ENCODE measurements at regions not wholly inside any gene's neighbourhood (a gene's known extent, or its start where the extent isn't known, plus 50 kb on each side); places are given as distances from the start of the nearest gene placed in this dataset.

- TF ChIP-seq CTCF (IDR thresholded peaks at IDR 0.05; ENCODE audit: low read depth, low read length, poor library complexity, severe bottlenecking) (no peak), EZH2phosphoT487 (IDR thresholded peaks at IDR 0.05; ENCODE audit: borderline replicate concordance, low read length) (no peak)
These were observed 890.0 kb upstream of the CDH8 start for GRCh38 chr16:62926121-62926801.

GRCh38 chr16:62921904-62922303 lies 885.7 kb upstream of the CDH8 start:
- no peaks in the 10 kb centered on the region for H3K4me1 ChIP-seq (ENCODE audit: control insufficient read depth, low read length)
- no peaks in the 10 kb centered on the region for H3K27me3 ChIP-seq (ENCODE audit: control insufficient read depth, low read length)
- no peaks in the 10 kb centered on the region for H3K36me3 ChIP-seq (ENCODE audit: control insufficient read depth, low read length)
- H3K4me3 ChIP-seq (ENCODE audit: low read length), result no peak overlapping the region
- H3K27ac ChIP-seq (ENCODE audit: low read depth, low read length), result no peak overlapping the region
- no peaks in the 10 kb centered on the region for H3K9me3 ChIP-seq (ENCODE audit: control insufficient read depth, insufficient read depth, low read length)
- no peaks in the 10 kb centered on the region for H3K9me2 ChIP-seq (replicated peaks; ENCODE audit: control insufficient read depth, low read length)
- no peak for TF ChIP-seq CTCF (IDR thresholded peaks at IDR 0.05; ENCODE audit: low read depth, low read length, poor library complexity, severe bottlenecking)
- TF ChIP-seq EZH2phosphoT487 (IDR thresholded peaks at IDR 0.05; ENCODE audit: borderline replicate concordance, low read length), result no peak
- H3K4me2 ChIP-seq (ENCODE audit: low read length), result no peak overlapping the region
- H4K20me1 ChIP-seq (ENCODE audit: control insufficient read depth, insufficient read depth, low read depth, low read length), result no peaks in the 10 kb centered on the region
- no peaks in the 10 kb centered on the region for H3F3A ChIP-seq (ENCODE audit: control insufficient read depth, insufficient read depth)
- no peaks in the 10 kb centered on the region for H3K79me2 ChIP-seq (ENCODE audit: control insufficient read depth, low read length)

More at GRCh38 chr16:62926121-62926801, 890.0 kb upstream of the CDH8 start:
- Histone ChIP-seq H3K36me3 (ENCODE audit: control insufficient read depth, low read length) (no peaks in the 10 kb centered on the region), H4K20me1 (ENCODE audit: control insufficient read depth, insufficient read depth, low read depth, low read length) (no peaks in the 10 kb centered on the region), H3K9me2 (replicated peaks; ENCODE audit: control insufficient read depth, low read length) (no peaks in the 10 kb centered on the region), H3K4me1 (ENCODE audit: control insufficient read depth, low read length) (no peaks in the 10 kb centered on the region), H3K4me2 (ENCODE audit: low read length) (no peak overlapping the region), H3K4me3 (ENCODE audit: low read length) (no peak overlapping the region), H3K27me3 (ENCODE audit: control insufficient read depth, low read length) (no peaks in the 10 kb centered on the region), H3F3A (ENCODE audit: control insufficient read depth, insufficient read depth) (no peaks in the 10 kb centered on the region), H3K27ac (ENCODE audit: low read depth, low read length) (no peak overlapping the region), H3K9me3 (ENCODE audit: control insufficient read depth, insufficient read depth, low read length) (no peaks in the 10 kb centered on the region), H3K79me2 (ENCODE audit: control insufficient read depth, low read length) (no peaks in the 10 kb centered on the region)

- TF ChIP-seq CTCF (IDR thresholded peaks at IDR 0.05; ENCODE audit: low read depth, low read length, poor library complexity, severe bottlenecking) (no peak), EZH2phosphoT487 (IDR thresholded peaks at IDR 0.05; ENCODE audit: borderline replicate concordance, low read length) (no peak)
- Histone ChIP-seq H3K9me3 (ENCODE audit: control insufficient read depth, insufficient read depth, low read length) (no peaks in the 10 kb centered on the region), H3K27me3 (ENCODE audit: control insufficient read depth, low read length) (no peaks in the 10 kb centered on the region)
These were observed 877.7 kb upstream of the CDH8 start for GRCh38 chr16:62913924-62914323.

More at GRCh38 chr16:62913924-62914323, 877.7 kb upstream of the CDH8 start:
- Histone ChIP-seq H4K20me1 (ENCODE audit: control insufficient read depth, insufficient read depth, low read depth, low read length) (no peaks in the 10 kb centered on the region), H3K4me2 (ENCODE audit: low read length) (no peak overlapping the region), H3K4me1 (ENCODE audit: control insufficient read depth, low read length) (no peaks in the 10 kb centered on the region), H3K27ac (ENCODE audit: low read depth, low read length) (no peak overlapping the region), H3F3A (ENCODE audit: control insufficient read depth, insufficient read depth) (no peaks in the 10 kb centered on the region), H3K79me2 (ENCODE audit: control insufficient read depth, low read length) (no peaks in the 10 kb centered on the region), H3K9me2 (replicated peaks; ENCODE audit: control insufficient read depth, low read length) (no peaks in the 10 kb centered on the region), H3K36me3 (ENCODE audit: control insufficient read depth, low read length) (no peaks in the 10 kb centered on the region), H3K4me3 (ENCODE audit: low read length) (no peak overlapping the region)

Measured in DOHH2 (cell line).